ENCODE measurements at regions not wholly inside any gene's neighbourhood (a gene's known extent, or its start where the extent isn't known, plus 50 kb on each side); places are given as distances from the start of the nearest gene placed in this dataset.

DNA sequence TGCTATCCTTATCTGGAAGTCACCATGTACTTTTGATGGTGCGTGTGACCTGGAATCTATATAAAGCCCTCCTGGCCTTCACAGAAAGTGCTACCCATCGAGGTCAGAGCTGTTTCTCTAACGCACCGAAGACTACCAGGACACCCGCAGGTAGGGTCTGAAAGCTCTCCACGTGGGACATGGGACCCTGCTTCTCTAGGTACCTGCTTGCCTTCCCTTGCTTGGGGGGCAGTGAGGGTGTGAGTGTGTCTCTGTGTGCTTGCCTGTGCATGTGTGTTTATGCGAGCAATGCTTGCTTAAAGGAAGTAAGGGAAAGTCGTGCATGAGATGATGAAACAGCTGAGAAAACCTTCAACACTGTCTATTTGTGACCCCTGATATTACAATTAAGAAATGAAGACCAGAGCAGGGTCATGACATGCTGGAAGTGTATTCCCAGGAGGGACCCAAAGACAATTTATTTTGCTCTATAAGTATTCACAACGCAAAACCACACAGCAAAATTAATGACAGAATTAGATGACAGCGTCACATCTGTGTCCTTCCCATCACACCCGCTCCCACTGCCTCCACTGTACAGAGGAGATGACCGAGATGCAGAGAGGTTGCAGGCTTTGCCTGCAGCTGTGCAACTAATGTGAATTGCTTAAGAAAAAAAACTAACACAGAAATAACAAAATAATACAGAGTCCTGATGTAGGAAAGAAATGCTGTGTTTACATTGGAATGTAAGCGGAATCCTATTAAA, 76.4 kb upstream of the HELT start:
- no peaks in the 10 kb centered on the region for H3K36me3 Mint-ChIP-seq
- H3K9me3 Mint-ChIP-seq, result no peaks in the 10 kb centered on the region
- H3K4me1 Mint-ChIP-seq, result no peaks in the 10 kb centered on the region
- DNase-seq, result no peak
- Histone ChIP-seq H3K4me3 (ENCODE audit: low read length) (no peak overlapping the region), H3K4me1 (ENCODE audit: insufficient read depth, low read length) (no peaks in the 10 kb centered on the region), H3K27ac (ENCODE audit: low read depth, low read length) (no peak overlapping the region), H3K36me3 (ENCODE audit: insufficient read depth, low read length) (no peaks in the 10 kb centered on the region), H3K27me3 (ENCODE audit: insufficient read depth, low read length, poor library complexity, severe bottlenecking) (no peaks in the 10 kb centered on the region), H3K9me3 (ENCODE audit: low read length) (no peaks in the 10 kb centered on the region)
- ChIA-PET POLR2A (no interaction called here), CTCF (interaction anchor here (1.3 kb wide), 1 partner anchor 17 kb away, joined by 4 read pairs; no protein-coding TSS in a partner anchor)
- H3K27ac Mint-ChIP-seq, result no peak overlapping the region
- H3K27me3 Mint-ChIP-seq, result peaks cover 3 to 26% of the 10 kb centered on the region in 2 donors
- no peak overlapping the region for H3K4me3 Mint-ChIP-seq

DNA sequence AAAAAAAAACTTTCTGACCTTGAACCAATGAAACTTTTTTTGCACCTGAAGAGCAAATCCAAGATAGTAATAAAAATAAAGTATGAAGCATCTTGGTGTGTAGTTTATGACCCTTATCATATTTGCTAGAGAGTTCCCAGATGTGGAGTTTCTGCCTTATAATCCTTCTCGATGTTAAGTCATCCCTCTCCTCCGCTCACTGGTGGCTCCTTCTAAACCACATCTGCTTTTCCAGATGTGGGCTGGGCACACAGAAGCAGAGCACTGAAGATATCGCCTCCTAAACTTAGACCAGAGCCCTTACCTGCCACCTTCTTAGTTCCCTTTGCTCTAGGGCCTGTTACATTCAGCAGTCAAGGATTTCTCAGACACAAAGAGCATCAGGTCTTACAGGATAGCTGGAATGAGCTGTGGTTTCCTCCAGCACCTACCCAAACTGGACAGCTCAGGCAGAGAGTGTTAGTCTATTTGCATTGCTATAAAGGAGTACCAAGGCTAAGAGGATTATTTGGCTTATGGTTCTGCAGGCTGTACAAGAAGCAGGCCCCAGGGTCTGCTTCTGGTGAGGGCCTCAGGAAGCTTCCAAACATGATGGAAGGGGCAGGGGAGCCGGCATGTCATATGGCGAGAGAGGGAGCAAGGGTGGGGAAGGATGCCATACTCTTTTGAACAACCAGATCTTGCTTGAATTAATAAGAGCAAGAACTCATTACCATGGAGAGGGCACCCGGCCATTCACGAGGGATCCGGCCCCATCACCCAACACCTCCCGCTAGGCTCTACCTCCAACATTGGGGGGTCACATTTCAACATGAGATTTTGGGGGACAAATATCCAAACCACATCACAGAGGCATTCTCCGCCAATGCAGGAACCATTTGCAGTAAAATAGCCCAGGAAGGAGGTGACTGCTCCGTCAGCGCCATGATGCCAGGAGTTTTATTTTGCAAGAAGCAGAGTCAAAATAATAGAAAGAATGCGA, 75.6 kb upstream of the HELT start:
- no peak overlapping the region for H3K4me3 ChIP-seq (ENCODE audit: low read length)
- no peaks in the 10 kb centered on the region for H3K9me3 ChIP-seq (ENCODE audit: low read length)
- no peaks in the 10 kb centered on the region for H3K27me3 ChIP-seq (ENCODE audit: insufficient read depth, low read length, poor library complexity, severe bottlenecking)
- Mint-ChIP-seq H3K9me3 (no peaks in the 10 kb centered on the region), H3K4me1 (no peaks in the 10 kb centered on the region), H3K4me3 (no peak overlapping the region), H3K27me3 (peaks cover 0 to 28% of the 10 kb centered on the region in 2 donors), H3K27ac (no peak overlapping the region), H3K36me3 (no peaks in the 10 kb centered on the region)
- DNase-seq, result no peak
- no peaks in the 10 kb centered on the region for H3K4me1 ChIP-seq (ENCODE audit: insufficient read depth, low read length)
- ChIA-PET POLR2A (no interaction called here), CTCF (no interaction called here)
- no peaks in the 10 kb centered on the region for H3K36me3 ChIP-seq (ENCODE audit: insufficient read depth, low read length)
- H3K27ac ChIP-seq (ENCODE audit: low read depth, low read length), result no peak overlapping the region

DNA sequence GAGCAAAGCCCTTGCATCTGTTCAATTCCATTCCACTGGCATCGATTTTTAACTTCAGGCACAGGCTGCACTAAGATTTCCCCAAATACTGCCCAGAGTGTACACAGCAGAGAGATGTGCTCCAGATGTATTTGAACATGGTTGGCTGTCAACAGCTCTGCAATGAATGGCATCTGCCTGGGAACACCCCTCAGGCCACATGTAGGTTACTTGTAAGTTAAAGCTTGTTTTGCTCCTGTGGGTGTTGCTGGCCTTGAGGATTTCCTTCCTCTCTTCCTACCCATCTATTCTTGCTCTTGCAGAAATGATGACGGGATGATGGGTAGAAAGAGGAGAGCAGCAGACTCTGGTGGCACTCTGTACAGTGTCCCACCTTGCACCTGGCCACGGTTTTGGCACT, 69.3 kb upstream of the HELT start:
- Histone ChIP-seq H3K4me3 (ENCODE audit: low read length) (no peak overlapping the region), H3K4me1 (ENCODE audit: insufficient read depth, low read length) (no peaks in the 10 kb centered on the region), H3K27me3 (ENCODE audit: insufficient read depth, low read length, poor library complexity, severe bottlenecking) (no peaks in the 10 kb centered on the region), H3K9me3 (ENCODE audit: low read length) (no peaks in the 10 kb centered on the region), H3K36me3 (ENCODE audit: insufficient read depth, low read length) (no peaks in the 10 kb centered on the region), H3K27ac (ENCODE audit: low read depth, low read length) (no peak overlapping the region)
- H3K27ac Mint-ChIP-seq, result no peak overlapping the region
- no peaks in the 10 kb centered on the region for H3K9me3 Mint-ChIP-seq
- DNase-seq, result no peak
- H3K4me1 Mint-ChIP-seq, result no peaks in the 10 kb centered on the region
- H3K27me3 Mint-ChIP-seq, result peaks cover 5 to 52% of the 10 kb centered on the region in 2 donors
- no peaks in the 10 kb centered on the region for H3K36me3 Mint-ChIP-seq
- no peak overlapping the region for H3K4me3 Mint-ChIP-seq
- POLR2A ChIA-PET, result interaction anchor here (0.8 kb wide), 1 partner anchor 1243 kb away, joined by 7 read pairs; no protein-coding TSS in a partner anchor
- CTCF ChIA-PET, result no interaction called here

DNA sequence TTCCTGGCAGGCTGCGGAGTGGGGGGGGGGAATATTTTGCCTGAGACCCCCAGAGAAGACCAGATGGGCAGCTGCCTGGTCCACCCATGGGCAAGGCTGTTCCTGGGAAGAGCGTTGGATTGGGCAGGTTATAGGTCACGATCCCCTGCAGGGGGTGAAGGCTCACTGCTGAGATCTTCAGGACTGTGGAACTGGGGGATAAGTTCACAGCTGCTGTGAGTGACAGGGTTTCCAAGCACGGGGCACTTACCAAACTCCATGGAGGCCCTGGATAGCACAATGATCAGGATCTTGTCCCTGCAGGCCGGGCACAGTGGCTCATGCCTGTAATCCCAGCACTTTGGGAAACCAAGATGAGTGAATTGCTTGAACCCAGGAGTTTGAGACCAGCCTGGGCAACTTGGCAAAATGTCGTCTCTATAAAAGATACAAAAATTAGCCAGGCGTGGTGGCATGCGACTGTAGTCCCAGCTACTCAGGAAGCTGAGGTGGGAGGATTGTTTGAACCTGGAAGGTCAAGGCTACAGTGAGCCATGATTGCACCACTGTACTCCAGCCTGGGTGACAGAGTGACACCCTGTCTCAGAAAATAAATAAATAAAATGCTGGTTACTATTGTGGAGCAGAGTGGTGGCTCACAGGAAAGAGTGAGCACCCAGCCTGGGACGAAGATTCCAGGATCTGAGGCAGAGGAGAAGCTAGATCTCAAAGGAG, 68.0 kb upstream of the HELT start:
- ChIA-PET CTCF (no interaction called here), POLR2A (no interaction called here)
- peak overlapping the region in 1 of 8 donors; percentile 24 for H3K27ac Mint-ChIP-seq
- H3K4me3 Mint-ChIP-seq, result no peak overlapping the region
- DNase-seq, result no peak
- H3K27ac ChIP-seq (ENCODE audit: low read depth, low read length), result no peak overlapping the region
- H3K9me3 ChIP-seq (ENCODE audit: low read length), result no peaks in the 10 kb centered on the region
- H3K27me3 Mint-ChIP-seq, result peaks cover 5 to 54% of the 10 kb centered on the region in 2 donors
- H3K36me3 Mint-ChIP-seq, result no peaks in the 10 kb centered on the region
- no peak overlapping the region for H3K4me3 ChIP-seq (ENCODE audit: low read length)
- H3K4me1 Mint-ChIP-seq, result no peaks in the 10 kb centered on the region
- H3K9me3 Mint-ChIP-seq, result no peaks in the 10 kb centered on the region
- H3K27me3 ChIP-seq (ENCODE audit: insufficient read depth, low read length, poor library complexity, severe bottlenecking), result no peaks in the 10 kb centered on the region
- no peaks in the 10 kb centered on the region for H3K4me1 ChIP-seq (ENCODE audit: insufficient read depth, low read length)
- H3K36me3 ChIP-seq (ENCODE audit: insufficient read depth, low read length), result no peaks in the 10 kb centered on the region

DNA sequence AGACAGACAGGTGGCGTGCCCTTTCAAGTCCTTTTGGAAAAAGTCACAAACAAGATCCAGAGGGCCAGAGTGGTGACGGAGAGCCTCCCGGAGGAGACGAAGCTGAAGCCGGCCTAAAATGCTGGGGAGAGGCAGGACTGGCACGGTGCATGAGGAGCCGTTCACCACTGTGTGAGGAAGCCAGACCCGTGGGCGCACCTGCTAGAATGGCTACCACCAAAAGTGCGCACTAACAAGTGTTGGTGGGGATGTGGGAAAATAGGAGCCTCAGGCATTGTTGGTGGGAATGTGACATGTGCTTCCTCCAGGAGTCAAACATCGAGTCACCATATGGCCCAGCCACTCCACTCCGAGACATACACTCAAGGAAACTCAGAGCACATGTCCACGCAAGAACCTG, 67.4 kb upstream of the HELT start:
- H3K36me3 ChIP-seq (ENCODE audit: insufficient read depth, low read length), result no peaks in the 10 kb centered on the region
- H3K9me3 ChIP-seq (ENCODE audit: low read length), result no peaks in the 10 kb centered on the region
- H3K4me3 Mint-ChIP-seq, result no peak overlapping the region
- no peaks in the 10 kb centered on the region for H3K4me1 ChIP-seq (ENCODE audit: insufficient read depth, low read length)
- H3K4me1 Mint-ChIP-seq, result no peaks in the 10 kb centered on the region
- DNase-seq, result no peak
- POLR2A ChIA-PET, result no interaction called here
- H3K27ac ChIP-seq (ENCODE audit: low read depth, low read length), result no peak overlapping the region
- peak overlapping the region in 1 of 8 donors; percentile 74 for H3K27ac Mint-ChIP-seq
- CTCF ChIA-PET, result no interaction called here
- H3K36me3 Mint-ChIP-seq, result no peaks in the 10 kb centered on the region
- no peaks in the 10 kb centered on the region for H3K9me3 Mint-ChIP-seq
- H3K27me3 Mint-ChIP-seq, result peaks cover 5 to 57% of the 10 kb centered on the region in 2 donors
- H3K27me3 ChIP-seq (ENCODE audit: insufficient read depth, low read length, poor library complexity, severe bottlenecking), result no peaks in the 10 kb centered on the region
- H3K4me3 ChIP-seq (ENCODE audit: low read length), result no peak overlapping the region

DNA sequence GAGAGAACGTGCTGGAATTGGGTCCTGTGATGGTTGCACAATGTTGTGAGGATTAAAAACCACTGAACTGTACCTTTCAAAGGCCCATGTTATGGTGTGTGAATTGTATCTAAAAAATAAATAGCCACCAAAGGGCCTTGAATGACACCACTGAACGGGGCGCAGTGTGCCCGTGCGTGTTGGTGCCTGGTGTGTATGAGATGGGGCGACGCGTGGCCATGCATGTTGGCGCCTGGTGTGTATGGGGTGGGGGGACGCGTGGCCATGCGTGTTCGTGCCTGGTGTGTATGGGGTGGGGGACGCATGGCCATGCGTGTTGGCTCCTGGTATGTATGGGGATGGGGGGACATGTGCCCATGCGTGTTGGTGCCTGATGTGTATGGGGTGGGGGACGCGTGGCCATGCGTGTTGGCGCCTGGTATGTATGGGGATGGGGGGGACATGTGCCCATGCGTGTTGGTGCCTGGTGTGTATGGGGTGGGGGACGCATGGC, 66.6 kb upstream of the HELT start:
- H3K27me3 Mint-ChIP-seq, result peaks cover 5 to 55% of the 10 kb centered on the region in 2 donors
- no peak overlapping the region for H3K27ac ChIP-seq (ENCODE audit: low read depth, low read length)
- H3K27me3 ChIP-seq (ENCODE audit: insufficient read depth, low read length, poor library complexity, severe bottlenecking), result no peaks in the 10 kb centered on the region
- H3K4me1 ChIP-seq (ENCODE audit: insufficient read depth, low read length), result no peaks in the 10 kb centered on the region
- no peak overlapping the region for H3K27ac Mint-ChIP-seq
- no peaks in the 10 kb centered on the region for H3K36me3 ChIP-seq (ENCODE audit: insufficient read depth, low read length)
- ChIA-PET POLR2A (no interaction called here), CTCF (no interaction called here)
- H3K9me3 ChIP-seq (ENCODE audit: low read length), result no peaks in the 10 kb centered on the region
- no peaks in the 10 kb centered on the region for H3K9me3 Mint-ChIP-seq
- H3K36me3 Mint-ChIP-seq, result no peaks in the 10 kb centered on the region
- DNase-seq, result no peak
- no peak overlapping the region for H3K4me3 Mint-ChIP-seq
- H3K4me1 Mint-ChIP-seq, result no peaks in the 10 kb centered on the region
- H3K4me3 ChIP-seq (ENCODE audit: low read length), result no peak overlapping the region

DNA sequence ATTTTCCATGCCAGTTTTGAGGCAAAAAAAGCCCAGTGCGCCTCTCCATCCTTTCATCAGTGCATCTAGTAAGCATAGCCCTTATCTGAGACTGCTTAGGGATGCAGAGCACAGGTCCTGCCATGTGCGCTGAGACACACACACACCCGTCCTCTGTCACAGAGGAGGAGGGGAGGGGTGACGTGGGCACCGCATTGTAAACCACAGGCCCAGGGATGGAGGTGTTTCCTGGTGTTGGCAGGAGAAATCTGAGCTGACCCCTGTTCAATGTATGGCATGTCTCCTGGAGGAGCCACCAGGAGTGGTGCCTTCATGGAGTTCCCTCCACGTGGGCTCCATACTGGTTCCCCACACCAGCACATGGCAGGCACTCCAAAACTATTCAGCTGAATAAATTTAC, 65.8 kb upstream of the HELT start:
- H3K36me3 Mint-ChIP-seq, result no peaks in the 10 kb centered on the region

More for the DNA sequence above, 65.8 kb upstream of the HELT start:
- no peak overlapping the region for H3K27ac Mint-ChIP-seq
- peaks cover 5 to 47% of the 10 kb centered on the region in 2 donors for H3K27me3 Mint-ChIP-seq
- no peak overlapping the region for H3K4me3 ChIP-seq (ENCODE audit: low read length)
- H3K4me1 Mint-ChIP-seq, result no peaks in the 10 kb centered on the region
- H3K27ac ChIP-seq (ENCODE audit: low read depth, low read length), result no peak overlapping the region
- H3K36me3 ChIP-seq (ENCODE audit: insufficient read depth, low read length), result no peaks in the 10 kb centered on the region
- H3K4me1 ChIP-seq (ENCODE audit: insufficient read depth, low read length), result no peaks in the 10 kb centered on the region
- ChIA-PET POLR2A (no interaction called here), CTCF (no interaction called here)
- H3K9me3 Mint-ChIP-seq, result no peaks in the 10 kb centered on the region
- H3K4me3 Mint-ChIP-seq, result no peak overlapping the region
- H3K9me3 ChIP-seq (ENCODE audit: low read length), result no peaks in the 10 kb centered on the region
- no peaks in the 10 kb centered on the region for H3K27me3 ChIP-seq (ENCODE audit: insufficient read depth, low read length, poor library complexity, severe bottlenecking)
- no peak for DNase-seq

Data from CD8-positive, alpha-beta memory T cell (primary cell).